SK-N-SH (cell line): ENCODE measurements at regions not wholly inside any gene's neighbourhood (a gene's known extent, or its start where the extent isn't known, plus 50 kb on each side); places are given as distances from the start of the nearest gene placed in this dataset.

Source experiments
- CTCF ChIA-PET: fragments of 300-600, 350-600 bp; formaldehyde crosslinking; extraction: SDS; loops from one replicate; lab custom pipeline; 2021; lab: Yijun Ruan, JAX
- POLR2A ChIA-PET: fragments of 350-600 bp; sonication (Branson Sonifier 250); formaldehyde crosslinking; extraction: SDS; loops from one replicate; lab custom pipeline; 2020; ENCODE audit warnings: antibody characterized with exemption, inconsistent platforms; lab: Yijun Ruan, JAX
- DNase-seq: peaks from one replicate; pipeline ENCODE4 v3.0.0; 2012
- H2AFZ ChIP-seq: fragments of 200-600 bp; sonication (generic); 2 replicates; pipeline ENCODE4 v1.8.1; 2016; ENCODE audit warnings: antibody characterized with exemption, mild to moderate bottlenecking, low read depth
- H3F3A ChIP-seq: fragments of 200-600 bp; sonication (generic); replicated peaks from 2 replicates; pipeline ENCODE3; 2016; ENCODE audit warnings: antibody characterized with exemption, mild to moderate bottlenecking; ENCODE audit not compliant: insufficient read depth
- H3K27ac ChIP-seq, 2 experiments: fragments of 200-500 bp in 1 of 2; fragments of 200-600 bp in 1 of 2; sonication (Bioruptor generic) in 1 of 2; sonication (generic), shearing (Covaris generic) in 1 of 2; 2 replicates each; pipeline versions ENCODE4 v1.5.1 to v1.6.1; 2014 to 2016; ENCODE audit warnings: low read depth in 2 of 2, inconsistent platforms in 1 of 2, low read length in 1 of 2, mild to moderate bottlenecking in 1 of 2, mixed read lengths in 1 of 2
- H3K27me3 ChIP-seq: fragments of 200-600 bp; sonication (generic), shearing (Covaris generic); 2 replicates; pipeline ENCODE4 v1.6.1; 2016; ENCODE audit warnings: mixed run types; ENCODE audit not compliant: insufficient read depth
- H3K36me3 ChIP-seq, 2 experiments: fragments of 200-500 bp in 1 of 2; fragments of 200-600 bp in 1 of 2; sonication (Bioruptor generic) in 1 of 2; sonication (generic) in 1 of 2; replicated peaks in 1 of 2; 2 replicates each; pipeline versions ENCODE3 to v1.5.1; 2014 to 2016; ENCODE audit warnings: low read length in 1 of 2, mild to moderate bottlenecking in 1 of 2; ENCODE audit not compliant: insufficient read depth in 2 of 2, control insufficient read depth in 1 of 2
- H3K4me1 ChIP-seq, 2 experiments: fragments of 200-500 bp in 1 of 2; fragments of 200-600 bp in 1 of 2; sonication (Bioruptor generic) in 1 of 2; sonication (generic), shearing (Covaris generic) in 1 of 2; 2 replicates each; pipeline versions ENCODE4 v1.5.1 to v1.6.1; 2014 to 2016; ENCODE audit warnings: low read depth in 1 of 2, low read length in 1 of 2, mixed run types in 1 of 2; ENCODE audit not compliant: insufficient read depth in 2 of 2, control insufficient read depth in 1 of 2
- H3K4me2 ChIP-seq: fragments of 200-600 bp; sonication (generic), shearing (Covaris generic); 2 replicates; pipeline ENCODE4 v1.6.1; 2017; ENCODE audit warnings: mixed run types
- H3K4me3 ChIP-seq, 2 experiments: fragments of 200-500 bp in 1 of 2; fragments of 200-600 bp in 1 of 2; sonication (Bioruptor generic) in 1 of 2; sonication (generic), shearing (Covaris generic) in 1 of 2; 2 replicates each; pipeline versions ENCODE4 v1.5.1 to v1.8.1; 2014 to 2016; ENCODE audit warnings: low read depth in 2 of 2, inconsistent platforms in 1 of 2, low read length in 1 of 2, mild to moderate bottlenecking in 1 of 2, mixed read lengths in 1 of 2, moderate library complexity in 1 of 2
- H3K79me2 ChIP-seq: fragments of 200-600 bp; sonication (generic); 2 replicates; pipeline ENCODE4 v1.8.1; 2017; ENCODE audit warnings: mild to moderate bottlenecking; ENCODE audit not compliant: insufficient read depth
- H3K9ac ChIP-seq: fragments of 200-600 bp; sonication (generic); 2 replicates; pipeline ENCODE4 v1.6.1; 2017; ENCODE audit warnings: mixed run types
- H3K9me2 ChIP-seq: fragments of 200-600 bp; sonication (generic); 2 replicates; pipeline ENCODE4 v1.6.1; 2017; ENCODE audit warnings: mixed run types
- H3K9me3 ChIP-seq: fragments of 200-600 bp; sonication (generic); 2 replicates; pipeline ENCODE4 v1.6.1; 2017; ENCODE audit warnings: mixed run types, mild to moderate bottlenecking, moderate library complexity
- H4K20me1 ChIP-seq: fragments of 200-600 bp; sonication (generic); 2 replicates; pipeline ENCODE4 v1.6.1; 2017; ENCODE audit warnings: mild to moderate bottlenecking, mixed run types; ENCODE audit not compliant: insufficient read depth
- CHD2 ChIP-seq: fragments of 150-350 bp; IDR thresholded peaks from 2 replicates; pipeline ENCODE4 v1.6.1; 2018; ENCODE audit warnings: low read length; ENCODE audit not compliant: partially characterized antibody
- CTCF ChIP-seq: fragments of 200-600 bp; sonication (generic); IDR thresholded peaks from 2 replicates; pipeline ENCODE4 v1.6.1; 2017; ENCODE audit warnings: antibody characterized with exemption, mild to moderate bottlenecking, moderate library complexity
- EZH2phosphoT487 ChIP-seq: fragments of 200-600 bp; sonication (generic); IDR thresholded peaks from 2 replicates; pipeline ENCODE4 v1.6.1; 2017; ENCODE audit warnings: low read depth, mixed run types, mild to moderate bottlenecking, antibody characterized with exemption, moderate library complexity, borderline replicate concordance
- IRF3 ChIP-seq: fragments of 150-350 bp; IDR thresholded peaks from 2 replicates; pipeline ENCODE4 v1.6.1; 2016; ENCODE audit warnings: mild to moderate bottlenecking, low read depth, low read length
- JUND ChIP-seq: IDR thresholded peaks from 2 replicates; pipeline ENCODE4 v1.4.0; 2012
- MXI1 ChIP-seq: IDR thresholded peaks from 2 replicates; pipeline ENCODE4 v1.6.1; 2012; ENCODE audit warnings: mild to moderate bottlenecking, low read depth, low read length, improper control_type of control experiment
- RCOR1 ChIP-seq: fragments of 150-350 bp; IDR thresholded peaks from 2 replicates; pipeline ENCODE4 v1.6.1; 2017; ENCODE audit warnings: antibody characterized with exemption, low read length
- REST ChIP-seq: IDR thresholded peaks from 2 replicates; pipeline ENCODE4 v1.6.1; 2012; ENCODE audit warnings: mild to moderate bottlenecking, low read depth, low read length, moderate library complexity
- RXRA ChIP-seq: IDR thresholded peaks from 2 replicates; pipeline ENCODE4 v1.4.0; 2012; ENCODE audit warnings: low read depth, mild to moderate bottlenecking, borderline replicate concordance
- SIN3A ChIP-seq: IDR thresholded peaks from 2 replicates; pipeline ENCODE4 v1.6.1; 2012; ENCODE audit warnings: low read depth, mild to moderate bottlenecking, low read length, moderate library complexity, borderline replicate concordance
- SMC3 ChIP-seq: IDR thresholded peaks from 2 replicates; pipeline ENCODE4 v1.6.1; 2012; ENCODE audit warnings: low read depth, low read length, improper control_type of control experiment
- TEAD4 ChIP-seq: IDR thresholded peaks from 2 replicates; pipeline ENCODE4 v1.4.0; 2012; ENCODE audit warnings: mild to moderate bottlenecking, borderline replicate concordance; ENCODE audit not compliant: insufficient read depth
- USF1 ChIP-seq: IDR thresholded peaks from 2 replicates; pipeline ENCODE4 v1.4.0; 2012; ENCODE audit warnings: low read depth, borderline replicate concordance
- USF2 ChIP-seq: fragments of 150-350 bp; IDR thresholded peaks from 2 replicates; pipeline ENCODE4 v1.6.1; 2017; ENCODE audit warnings: antibody characterized with exemption, low read length, low read depth, borderline replicate concordance
- YY1 ChIP-seq: IDR thresholded peaks from 2 replicates; pipeline ENCODE4 v1.4.0; 2012; ENCODE audit warnings: low read depth, mild to moderate bottlenecking
- whole genome bisulfite sequencing: methylation state at CpG from one replicate; pipeline ENCODE4 v1.1.6; 2017; ENCODE audit warnings: low lambda C conversion rate; 5-methylcytosine and 5-hydroxymethylcytosine counted together

GRCh38 chr6:156695742-156696141, 81.4 kb upstream of the ARID1B start:
- no peak overlapping the region for H3K27ac ChIP-seq
- TF ChIP-seq EZH2phosphoT487 = no peak
- TF ChIP-seq YY1 = no peak
- no peak for TF ChIP-seq RXRA
- no peak for TF ChIP-seq IRF3
- TF ChIP-seq USF1 = no peak
- no peak for TF ChIP-seq USF2
- TF ChIP-seq CTCF = no peak
- TF ChIP-seq MXI1 = no peak
- no peak for TF ChIP-seq SMC3
- no peak for TF ChIP-seq JUND
- TF ChIP-seq CHD2 = no peak
- TF ChIP-seq SIN3A = no peak
- ChIA-PET POLR2A (no interaction called here), CTCF (no interaction called here)
- no peak overlapping the region for H3K4me2 ChIP-seq
- DNase-seq = no peak
- no peaks in the 10 kb centered on the region for H3K9me3 ChIP-seq
- no peaks in the 10 kb centered on the region for H3K4me1 ChIP-seq
- H3K9me2 ChIP-seq = no peaks in the 10 kb centered on the region
- H3K27me3 ChIP-seq = no peaks in the 10 kb centered on the region
- no peak overlapping the region for H3K4me3 ChIP-seq
- H4K20me1 ChIP-seq = no peaks in the 10 kb centered on the region
- H2AFZ ChIP-seq = no peak overlapping the region
- H3K36me3 ChIP-seq = no peaks in the 10 kb centered on the region
- H3K9ac ChIP-seq = no peak overlapping the region
- H3F3A ChIP-seq = peaks cover 9% of the 10 kb centered on the region
- H3K79me2 ChIP-seq = no peaks in the 10 kb centered on the region
- 64% methylated on average over 6 of the region's 6 CpGs for WGBS

GRCh38 chr6:156694679-156695078, 82.5 kb upstream of the ARID1B start:
- Histone ChIP-seq H3K4me1 (no peaks in the 10 kb centered on the region), H3K4me3 (no peak overlapping the region), H3K27ac (no peak overlapping the region), H3K27me3 (no peaks in the 10 kb centered on the region), H3K4me2 (no peak overlapping the region), H3K9ac (no peak overlapping the region), H3K9me2 (no peaks in the 10 kb centered on the region), H4K20me1 (no peaks in the 10 kb centered on the region), H3K9me3 (no peaks in the 10 kb centered on the region), H3K36me3 (no peaks in the 10 kb centered on the region), H3F3A (peaks cover 6% of the 10 kb centered on the region), H3K79me2 (no peaks in the 10 kb centered on the region), H2AFZ (no peak overlapping the region)
- CTCF ChIA-PET = no interaction called here
- no peak for DNase-seq
- POLR2A ChIA-PET = no interaction called here
- 72% methylated on average over 2 of the region's 2 CpGs for WGBS
- TF ChIP-seq REST = no peak
- TF ChIP-seq TEAD4 = no peak
- TF ChIP-seq CHD2 = no peak
- no peak for TF ChIP-seq JUND
- TF ChIP-seq RCOR1 = no peak
- no peak for TF ChIP-seq YY1
- TF ChIP-seq CTCF = no peak
